Panc1 (cell line): ENCODE measurements at regions not wholly inside any gene's neighbourhood (a gene's known extent, or its start where the extent isn't known, plus 50 kb on each side); places are given as distances from the start of the nearest gene placed in this dataset.

ENCODE experiments used
- ATAC-seq: fragments of 200-7000 bp; cut with Tn5 transposase; 2 replicates; pipeline ENCODE4 v1.9.1; 2020; ENCODE audit warnings: mild to moderate bottlenecking, moderate library complexity
- BruUV-seq: library from RNA; stranded (reverse); fragments of 400-500 nt; replicated peaks from 2 replicates; lab custom pipeline; 2021; lab: Mats Ljungman, UMichigan
- CTCF ChIA-PET: fragments of 300-600 bp; sonication (Branson Sonifier 250); formaldehyde crosslinking; loops from one replicate; lab custom pipeline; 2022; ENCODE audit warnings: antibody characterized with exemption; lab: Charles Lee
- POLR2A ChIA-PET: fragments of 300-600 bp; sonication (Branson Sonifier 250); formaldehyde crosslinking; loops from one replicate; lab custom pipeline; 2022; ENCODE audit warnings: antibody characterized with exemption; lab: Charles Lee
- DNase-seq: peaks from one replicate; pipeline ENCODE4 v3.0.0-alpha.2; 2010; ENCODE audit warnings: low read depth, low spot score
- H3K27ac ChIP-seq: 2 replicates; pipeline ENCODE4 v1.5.1; 2011; ENCODE audit warnings: mild to moderate bottlenecking, low read length, inconsistent platforms
- H3K27me3 ChIP-seq: fragments of 200-500 bp; sonication (Bioruptor generic); 2 replicates; pipeline ENCODE4 v1.6.0; 2014; ENCODE audit warnings: low read length, inconsistent platforms; ENCODE audit not compliant: control insufficient read depth, insufficient read depth
- H3K36me3 ChIP-seq: fragments of 200-500 bp; sonication (Bioruptor generic); 2 replicates; pipeline ENCODE4 v1.5.1; 2014; ENCODE audit warnings: inconsistent platforms, mild to moderate bottlenecking, low read length, moderate library complexity; ENCODE audit not compliant: control insufficient read depth, insufficient read depth
- H3K4me1 ChIP-seq: 2 replicates; pipeline ENCODE4 v1.5.1; 2011; ENCODE audit warnings: inconsistent platforms, mild to moderate bottlenecking, low read length, moderate library complexity; ENCODE audit not compliant: control insufficient read depth, insufficient read depth
- H3K4me3 ChIP-seq, 2 experiments: 2 replicates each; pipeline ENCODE4 v1.5.1; 2011 to 2012; ENCODE audit warnings: low read depth in 2 of 2, low read length in 2 of 2, mild to moderate bottlenecking in 2 of 2, inconsistent platforms in 1 of 2, moderate library complexity in 1 of 2
- H3K9me3 ChIP-seq: fragments of 200-500 bp; sonication (Bioruptor generic); 2 replicates; pipeline ENCODE4 v1.5.1; 2014; ENCODE audit warnings: low read depth, mild to moderate bottlenecking, inconsistent platforms, low read length, moderate library complexity; ENCODE audit not compliant: control insufficient read depth, insufficient read depth
- CTCF ChIP-seq: fragments of 450-650 bp; IDR thresholded peaks from 2 replicates; pipeline ENCODE4 v1.5.1; 2017; ENCODE audit warnings: mild to moderate bottlenecking
- POLR2AphosphoS5 ChIP-seq: IDR thresholded peaks from 2 replicates; pipeline ENCODE4 v1.6.1; 2012; ENCODE audit warnings: mild to moderate bottlenecking, low read depth, low read length, moderate library complexity
- REST ChIP-seq, 2 experiments: IDR thresholded peaks; 2 replicates each; pipeline ENCODE4 v1.6.1; 2011 to 2012; ENCODE audit warnings: low read depth in 2 of 2, control low read depth in 1 of 2, low read length in 1 of 2, mild to moderate bottlenecking in 1 of 2, moderate library complexity in 1 of 2; ENCODE audit not compliant: insufficient read depth in 1 of 2
- SIN3A ChIP-seq: IDR thresholded peaks from 2 replicates; pipeline ENCODE4 v1.6.1; 2012; ENCODE audit warnings: low read depth, mild to moderate bottlenecking, low read length, moderate library complexity, borderline replicate concordance; ENCODE audit not compliant: insufficient read depth
- TCF7L2 ChIP-seq: IDR thresholded peaks from 2 replicates; pipeline ENCODE4 v1.6.1; 2011; ENCODE audit warnings: mild to moderate bottlenecking, low read depth, low read length, inconsistent platforms
- in situ Hi-C: cut with HindIII; loops from 2 replicates; pipeline ENCODE4 v1.10.0; 2016; ENCODE audit warnings: low sequenced_read_pairs, low pct_unique_long_range_greater_than_20kb
- intact Hi-C: fragments of 100-400 bp; cut with micrococcal nuclease; formaldehyde crosslinking; loops from one replicate; pipeline ENCODE4 v1.10.0; 2022; ENCODE audit not compliant: unreplicated experiment

DNA sequence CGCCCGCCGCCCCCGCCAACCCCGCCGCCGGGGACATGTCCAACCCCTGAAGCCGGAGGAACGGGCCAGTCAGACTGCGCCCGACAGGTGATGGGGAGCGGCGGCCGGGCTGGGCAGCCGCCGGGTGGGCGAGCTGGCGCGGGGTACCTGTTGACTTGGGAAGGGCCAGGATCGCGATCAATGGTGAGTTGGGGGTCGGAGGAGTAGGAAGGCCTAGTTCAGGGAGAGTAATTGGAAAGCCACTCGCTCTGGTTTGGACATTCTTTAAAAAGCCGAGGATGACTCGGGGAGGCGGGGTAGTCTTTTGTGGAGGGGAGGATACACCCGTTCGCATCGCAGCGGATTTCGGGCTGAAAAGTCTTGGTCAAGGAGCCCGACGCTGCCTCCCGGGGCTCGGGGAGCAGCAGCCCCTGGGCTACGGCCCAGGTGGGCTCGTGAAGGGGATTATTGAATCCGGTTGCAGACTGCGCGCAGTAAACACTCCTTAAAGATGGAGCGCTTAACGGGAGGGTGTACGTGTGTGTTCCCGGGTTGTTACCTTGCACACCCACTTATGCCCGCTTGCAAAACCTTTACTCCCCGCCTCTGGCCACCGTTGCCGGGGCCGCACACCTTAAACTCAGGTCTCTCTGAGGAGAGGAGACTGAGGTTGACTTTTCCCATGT is 123.8 kb downstream of the GOSR1 start:
- H3K27me3 ChIP-seq, result no peaks in the 10 kb centered on the region
- CTCF ChIA-PET, result no interaction called here
- peak overlapping the region; percentile 84 to 95 for H3K4me3 ChIP-seq
- TF ChIP-seq REST (IDR thresholded peaks at IDR 0.05; ENCODE audit: insufficient read depth in 1 of 2, low read depth in 2 of 2, low read length in 1 of 2) (no peak), POLR2AphosphoS5 (no peak), TCF7L2 (no peak), SIN3A (no peak; the same call in 1 of the 2 replicates), CTCF (no peak)
- no peaks in the 10 kb centered on the region for H3K9me3 ChIP-seq
- H3K4me1 ChIP-seq, result peaks cover 8% of the 10 kb centered on the region
- in situ Hi-C loops (no loop called here), intact Hi-C loops (no loop called here)
- DNase-seq, result no peak
- peak overlapping the region; percentile 89 for H3K27ac ChIP-seq
- BruUV-seq, result no TSS peak
- POLR2A ChIA-PET, result interaction anchor here (0.8 kb wide), 1 partner anchor 124 kb away, joined by 4 read pairs; the partner anchor contains the start of gene GOSR1
- H3K36me3 ChIP-seq, result no peaks in the 10 kb centered on the region
- ATAC-seq, result peak; percentile 18

- ATAC-seq (peak; percentile 99), DNase-seq (peak; percentile 35)
- in situ Hi-C loops (no loop called here), intact Hi-C loops (no loop called here)
- H3K9me3 ChIP-seq, result no peaks in the 10 kb centered on the region
- POLR2A ChIA-PET, result interaction anchor here (0.6 to 0.8 kb wide), 2 partner anchors 123 to 188 kb away, joined by 4 read pairs; partner anchors contain the start of gene GOSR1
- TSS peak; percentile 92 for BruUV-seq
- peak overlapping the region; percentile 84 to 95 for H3K4me3 ChIP-seq
- H3K4me1 ChIP-seq, result peaks cover 8% of the 10 kb centered on the region
- CTCF ChIA-PET, result no interaction called here
- TF ChIP-seq REST (IDR thresholded peaks at IDR 0.05; ENCODE audit: insufficient read depth in 1 of 2, low read depth in 2 of 2, low read length in 1 of 2), result peak; percentile 40 to 62; a peak in 1 of 4 replicates
- 0 out of 2 replicates have a peak, but pooled peaks have one; percentile 62 for TF ChIP-seq SIN3A
- TF ChIP-seq CTCF, result peak; percentile 84
- no peak for TF ChIP-seq TCF7L2
- peak; percentile 97 for TF ChIP-seq POLR2AphosphoS5
- no peaks in the 10 kb centered on the region for H3K27me3 ChIP-seq
- H3K27ac ChIP-seq, result peak overlapping the region; percentile 79
- H3K36me3 ChIP-seq, result no peaks in the 10 kb centered on the region
Measured at GRCh38 chr17:30600060-30600829, 123.0 kb downstream of the GOSR1 start.
